Mesenchymal stem cell (in vitro differentiated cells and primary cell): ENCODE measurements at regions not wholly inside any gene's neighbourhood (a gene's known extent, or its start where the extent isn't known, plus 50 kb on each side); places are given as distances from the start of the nearest gene placed in this dataset.

Experiments
- DNase-seq: peaks from one replicate; pipeline ENCODE4 v3.0.0-alpha.2; 2013
- H2AFZ ChIP-seq: one replicate; pipeline ENCODE4 v1.6.1; 2013; ENCODE audit warnings: low read depth, mild to moderate bottlenecking, control low read depth, inconsistent platforms, low read length, moderate library complexity
- H2AK5ac ChIP-seq: 2 replicates; pipeline ENCODE4 v1.6.1; 2013; ENCODE audit warnings: low read length, moderate library complexity, mild to moderate bottlenecking, inconsistent platforms; ENCODE audit not compliant: severe bottlenecking
- H2BK120ac ChIP-seq: one replicate; pipeline ENCODE4 v1.6.1; 2013; ENCODE audit warnings: low read depth, mild to moderate bottlenecking, inconsistent platforms, low read length, moderate library complexity
- H2BK12ac ChIP-seq, 2 experiments: one replicate each; pipeline ENCODE4 v1.6.1; 2013; ENCODE audit warnings: inconsistent platforms in 2 of 2, low read length in 2 of 2, mild to moderate bottlenecking in 2 of 2, moderate library complexity in 2 of 2, control low read depth in 1 of 2
- H2BK15ac ChIP-seq: one replicate; pipeline ENCODE4 v1.6.1; 2013; ENCODE audit warnings: mild to moderate bottlenecking, low read depth, inconsistent platforms; ENCODE audit not compliant: poor library complexity, severe bottlenecking
- H2BK5ac ChIP-seq: 2 replicates; pipeline ENCODE4 v1.6.1; 2013; ENCODE audit warnings: low read depth, mild to moderate bottlenecking, low read length, control low read depth, inconsistent platforms; ENCODE audit not compliant: poor library complexity, severe bottlenecking
- H3K14ac ChIP-seq, 2 experiments: one replicate each; pipeline ENCODE4 v1.6.1; 2013; ENCODE audit warnings: inconsistent platforms in 2 of 2, low read length in 2 of 2, control low read depth in 1 of 2, mild to moderate bottlenecking in 1 of 2, moderate library complexity in 1 of 2
- H3K18ac ChIP-seq, 2 experiments: one replicate each; pipeline ENCODE4 v1.6.1; 2013; ENCODE audit warnings: inconsistent platforms in 2 of 2, low read length in 2 of 2, control low read depth in 1 of 2, low read depth in 1 of 2, mild to moderate bottlenecking in 1 of 2
- H3K23ac ChIP-seq, 2 experiments: one replicate each; pipeline ENCODE4 v1.6.1; 2013; ENCODE audit warnings: inconsistent platforms in 2 of 2, low read length in 2 of 2, mild to moderate bottlenecking in 2 of 2, moderate library complexity in 2 of 2, control low read depth in 1 of 2
- H3K27ac ChIP-seq: 2 replicates; pipeline ENCODE4 v1.5.1; 2013; ENCODE audit warnings: mild to moderate bottlenecking, moderate library complexity, low read length, control low read depth, inconsistent platforms; ENCODE audit not compliant: poor library complexity, severe bottlenecking
- H3K27me3 ChIP-seq, 2 experiments: 2 replicates each; pipeline versions ENCODE4 v1.6.1 to v1.7.0; 2013; ENCODE audit warnings: low read length in 2 of 2, mild to moderate bottlenecking in 2 of 2, moderate library complexity in 2 of 2, control low read depth in 1 of 2, inconsistent platforms in 1 of 2; ENCODE audit not compliant: control insufficient read depth in 1 of 2, insufficient read depth in 1 of 2
- H3K36me3 ChIP-seq, 2 experiments: 2 replicates each; pipeline versions ENCODE4 v1.6.1 to v1.7.0; 2013; ENCODE audit warnings: low read length in 2 of 2, control low read depth in 1 of 2, inconsistent platforms in 1 of 2, low read depth in 1 of 2, mild to moderate bottlenecking in 1 of 2; ENCODE audit not compliant: insufficient read depth in 2 of 2, control insufficient read depth in 1 of 2
- H3K4ac ChIP-seq, 2 experiments: one replicate each; pipeline ENCODE4 v1.6.1; 2013; ENCODE audit warnings: inconsistent platforms in 2 of 2, low read length in 2 of 2, mild to moderate bottlenecking in 2 of 2, moderate library complexity in 2 of 2, control low read depth in 1 of 2, low read depth in 1 of 2
- H3K4me1 ChIP-seq: 2 replicates; pipeline ENCODE4 v1.6.1; 2013; ENCODE audit warnings: low read depth, low read length, control low read depth; ENCODE audit not compliant: control insufficient read depth, insufficient read depth
- H3K4me2 ChIP-seq: 2 replicates; pipeline ENCODE4 v1.6.1; 2013; ENCODE audit warnings: low read length, mild to moderate bottlenecking, inconsistent platforms; ENCODE audit not compliant: poor library complexity, severe bottlenecking
- H3K4me3 ChIP-seq, 2 experiments: 2 replicates each; pipeline versions ENCODE4 v1.5.1 to v1.7.0; 2013; ENCODE audit warnings: low read length in 2 of 2, mild to moderate bottlenecking in 2 of 2, control low read depth in 1 of 2, low read depth in 1 of 2; ENCODE audit not compliant: insufficient read depth in 1 of 2
- H3K79me1 ChIP-seq: replicated peaks from 2 replicates; pipeline ENCODE4 v1.6.1; 2013; ENCODE audit warnings: mild to moderate bottlenecking, control low read depth, low read length, inconsistent platforms; ENCODE audit not compliant: poor library complexity, severe bottlenecking
- H3K9ac ChIP-seq: 2 replicates; pipeline ENCODE4 v1.7.0; 2013; ENCODE audit warnings: mild to moderate bottlenecking, low read length, moderate library complexity
- H3K9me3 ChIP-seq: 2 replicates; pipeline ENCODE4 v1.7.0; 2013; ENCODE audit warnings: mild to moderate bottlenecking, low read length; ENCODE audit not compliant: control insufficient read depth
- H4K8ac ChIP-seq: one replicate; pipeline ENCODE4 v1.6.1; 2013; ENCODE audit warnings: inconsistent platforms, mild to moderate bottlenecking, low read length, moderate library complexity
- H4K91ac ChIP-seq: one replicate; pipeline ENCODE4 v1.6.1; 2013; ENCODE audit warnings: mild to moderate bottlenecking, low read length, inconsistent platforms
- WGBS: methylation state at CpG from one replicate; pipeline ENCODE4 v1.1.7; 2013; ENCODE audit warnings: mixed read lengths; 5-methylcytosine and 5-hydroxymethylcytosine counted together

- Histone ChIP-seq H3K9me3 (no peaks in the 10 kb centered on the region), H2AK5ac (no peak overlapping the region), H3K79me1 (no peaks in the 10 kb centered on the region), H3K9ac (no peak overlapping the region), H2BK120ac (no peak overlapping the region), H3K4ac (no peak overlapping the region), H3K36me3 (no peaks in the 10 kb centered on the region), H3K4me3 (no peak overlapping the region), H4K91ac (no peak overlapping the region), H3K27ac (no peak overlapping the region), H3K4me2 (no peak overlapping the region), H2BK15ac (no peak overlapping the region), H3K27me3 (no peaks in the 10 kb centered on the region), H2BK12ac (no peak overlapping the region), H3K23ac (no peak overlapping the region), H3K14ac (no peak overlapping the region), H3K18ac (no peak overlapping the region), H3K4me1 (no peaks in the 10 kb centered on the region), H2AFZ (no peak overlapping the region), H4K8ac (no peak overlapping the region), H2BK5ac (no peak overlapping the region)
- WGBS: 100% methylated on average over 2 of the region's 3 CpGs
- no peak for DNase-seq
Observed at GRCh38 chr14:38316922-38317321, 61.0 kb upstream of the CLEC14A start.

DNA sequence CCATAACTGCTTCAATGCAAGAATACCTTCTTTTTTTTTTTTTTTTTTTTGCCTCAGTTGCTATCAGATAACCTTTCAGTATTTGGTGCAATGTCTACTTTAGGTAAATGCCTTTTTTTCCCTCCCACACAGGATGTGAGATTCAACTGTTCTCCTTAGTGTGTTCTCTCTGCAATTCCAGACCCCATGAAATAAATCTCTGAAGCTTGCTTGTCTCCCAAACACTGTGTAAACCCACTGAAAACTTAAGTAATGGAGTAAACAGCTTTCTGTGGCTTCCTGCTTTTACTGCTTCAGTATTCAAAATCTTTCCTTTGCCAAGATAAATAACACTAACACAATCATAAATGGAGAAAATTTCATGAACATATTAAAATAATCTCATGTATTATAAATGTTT, 55.8 kb upstream of the CLEC14A start:
- no peaks in the 10 kb centered on the region for H3K36me3 ChIP-seq
- no peak overlapping the region for H3K14ac ChIP-seq
- no peak overlapping the region for H3K23ac ChIP-seq
- peak; percentile 41 for DNase-seq
- H4K8ac ChIP-seq: no peak overlapping the region
- no peaks in the 10 kb centered on the region for H3K79me1 ChIP-seq
- H3K9ac ChIP-seq: no peak overlapping the region
- no peak overlapping the region for H2BK5ac ChIP-seq
- H2BK15ac ChIP-seq: no peak overlapping the region
- H3K4me2 ChIP-seq: no peak overlapping the region
- no peak overlapping the region for H3K4ac ChIP-seq
- H3K27ac ChIP-seq: no peak overlapping the region
- no peak overlapping the region for H2AFZ ChIP-seq
- no peaks in the 10 kb centered on the region for H3K9me3 ChIP-seq
- no peak overlapping the region for H2BK12ac ChIP-seq
- no peaks in the 10 kb centered on the region for H3K27me3 ChIP-seq
- no peak overlapping the region for H2BK120ac ChIP-seq
- H2AK5ac ChIP-seq: no peak overlapping the region
- H3K4me3 ChIP-seq: no peak overlapping the region
- no peak overlapping the region for H3K18ac ChIP-seq
- H4K91ac ChIP-seq: no peak overlapping the region
- H3K4me1 ChIP-seq: no peaks in the 10 kb centered on the region

DNA sequence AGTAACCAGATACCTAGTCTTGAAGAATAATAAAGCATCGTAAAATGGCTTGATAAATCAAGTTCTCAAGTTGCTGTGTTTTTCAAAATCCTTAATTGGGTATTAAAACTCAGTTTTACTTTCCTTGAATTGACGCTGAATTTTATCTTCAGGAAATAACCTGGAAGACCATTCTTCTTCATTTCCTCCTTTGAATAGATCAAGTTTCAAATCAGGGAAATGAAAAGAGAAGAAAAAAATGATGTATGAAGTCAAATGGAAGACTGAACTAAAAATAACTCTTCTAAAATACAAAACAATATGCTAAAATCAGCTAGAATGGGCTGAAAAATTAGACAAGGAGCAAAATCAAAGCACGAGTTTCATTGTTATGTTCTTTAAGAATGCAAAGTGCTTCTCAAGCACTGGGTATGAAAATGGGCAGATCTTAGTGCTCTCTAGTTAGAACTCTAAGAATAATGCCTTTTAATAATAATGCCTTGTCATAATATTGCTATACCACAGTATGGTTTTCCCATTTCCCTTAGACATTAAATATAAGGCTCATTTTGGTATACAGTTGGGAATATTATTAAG, 54.6 kb upstream of the CLEC14A start:
- H3K36me3 ChIP-seq: no peaks in the 10 kb centered on the region
- H3K4ac ChIP-seq: no peak overlapping the region
- H3K23ac ChIP-seq: no peak overlapping the region
- no CpG with 5 or more reads among the region's 3 CpGs for WGBS
- H3K4me1 ChIP-seq: no peaks in the 10 kb centered on the region
- no peak overlapping the region for H2BK5ac ChIP-seq
- no peak overlapping the region for H3K4me2 ChIP-seq
- H3K18ac ChIP-seq: no peak overlapping the region
- peaks cover under 1% of the 10 kb centered on the region for H3K9me3 ChIP-seq
- no peak for DNase-seq
- no peak overlapping the region for H4K91ac ChIP-seq
- H2AK5ac ChIP-seq: no peak overlapping the region
- H3K9ac ChIP-seq: no peak overlapping the region
- no peaks in the 10 kb centered on the region for H3K79me1 ChIP-seq
- no peak overlapping the region for H4K8ac ChIP-seq
- no peak overlapping the region for H3K4me3 ChIP-seq
- H2BK120ac ChIP-seq: no peak overlapping the region
- H3K14ac ChIP-seq: no peak overlapping the region
- no peaks in the 10 kb centered on the region for H3K27me3 ChIP-seq
- no peak overlapping the region for H2BK15ac ChIP-seq
- no peak overlapping the region for H3K27ac ChIP-seq
- no peak overlapping the region for H2AFZ ChIP-seq
- no peak overlapping the region for H2BK12ac ChIP-seq

- no peak overlapping the region for H3K4me3 ChIP-seq
- no peak overlapping the region for H2AFZ ChIP-seq
- whole genome bisulfite sequencing: 85% methylated on average over 3 of the region's 5 CpGs
- no peaks in the 10 kb centered on the region for H3K4me1 ChIP-seq
- H3K23ac ChIP-seq: no peak overlapping the region
- peak overlapping the region; percentile 49 for H2BK15ac ChIP-seq
- peak overlapping the region; percentile 59 to 86 for H2BK12ac ChIP-seq
- H4K91ac ChIP-seq: peak overlapping the region; percentile 57
- H3K9ac ChIP-seq: no peak overlapping the region
- DNase-seq: no peak
- peak overlapping the region in 1 of 2 experiments; percentile 4 for H3K4ac ChIP-seq
- H3K27me3 ChIP-seq: no peaks in the 10 kb centered on the region
- H3K36me3 ChIP-seq: no peaks in the 10 kb centered on the region
- H3K79me1 ChIP-seq: no peaks in the 10 kb centered on the region
- H3K18ac ChIP-seq: peak overlapping the region; percentile 66 to 93
- peak overlapping the region; percentile 71 for H2BK120ac ChIP-seq
- peak overlapping the region; percentile 29 for H4K8ac ChIP-seq
- H3K4me2 ChIP-seq: no peak overlapping the region
- peaks cover 6% of the 10 kb centered on the region for H3K9me3 ChIP-seq
- no peak overlapping the region for H2AK5ac ChIP-seq
- no peak overlapping the region for H2BK5ac ChIP-seq
- H3K27ac ChIP-seq: no peak overlapping the region
- H3K14ac ChIP-seq: no peak overlapping the region
Observed at GRCh38 chr14:38309522-38310277, 53.8 kb upstream of the CLEC14A start.
